ENCODE measurements at regions not wholly inside any gene's neighbourhood (a gene's known extent, or its start where the extent isn't known, plus 50 kb on each side); places are given as distances from the start of the nearest gene placed in this dataset.

DNA sequence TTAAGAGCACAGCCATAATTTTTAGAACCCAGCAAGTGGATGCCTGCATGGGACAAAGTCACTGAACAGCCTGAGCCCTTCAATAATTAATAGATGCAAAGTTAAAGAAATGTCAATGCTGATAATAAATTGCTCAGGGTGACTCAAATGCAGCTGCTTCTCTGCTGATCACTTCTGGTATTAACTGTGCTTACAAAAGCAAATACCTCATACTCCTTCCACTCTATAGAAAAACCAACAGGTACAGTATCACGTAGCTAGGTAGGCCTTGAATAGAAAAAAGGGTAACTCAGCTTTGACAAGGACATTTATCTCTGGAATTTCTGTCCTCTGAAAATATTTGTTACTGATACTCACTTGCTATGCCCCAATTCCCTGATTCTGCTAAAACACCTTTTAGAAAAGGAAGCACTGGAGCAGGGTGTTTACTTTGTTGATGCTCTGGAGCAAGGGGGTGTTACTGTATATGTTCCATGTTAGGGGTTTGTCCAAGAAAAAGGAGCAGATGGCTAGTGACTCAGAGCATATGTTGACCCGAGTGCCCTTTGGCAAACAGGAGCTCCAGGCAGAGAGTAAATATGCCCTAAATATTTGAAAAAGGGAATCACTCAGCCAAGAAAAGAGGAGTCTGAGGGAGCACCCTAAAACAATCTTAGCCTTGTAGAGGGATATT is 59.1 kb upstream of the RTN4 start:
- Histone ChIP-seq H3K9me3 (no peaks in the 10 kb centered on the region), H3K27me3 (no peaks in the 10 kb centered on the region), H3K27ac (peak overlapping the region; percentile 42 to 87 (median 44)), H3K36me3 (no peaks in the 10 kb centered on the region), H3K4me3 (no peak overlapping the region), H3K4me1 (peaks cover 16 to 75% (median 54%) of the 10 kb centered on the region in 4 donors)
- intact Hi-C loops (cut with DNase I; ENCODE audit: low total_unique reads) = no loop called here
- peak in 1 of 2 donors; percentile 65 for DNase-seq
- TF ChIP-seq, protein P1, sequence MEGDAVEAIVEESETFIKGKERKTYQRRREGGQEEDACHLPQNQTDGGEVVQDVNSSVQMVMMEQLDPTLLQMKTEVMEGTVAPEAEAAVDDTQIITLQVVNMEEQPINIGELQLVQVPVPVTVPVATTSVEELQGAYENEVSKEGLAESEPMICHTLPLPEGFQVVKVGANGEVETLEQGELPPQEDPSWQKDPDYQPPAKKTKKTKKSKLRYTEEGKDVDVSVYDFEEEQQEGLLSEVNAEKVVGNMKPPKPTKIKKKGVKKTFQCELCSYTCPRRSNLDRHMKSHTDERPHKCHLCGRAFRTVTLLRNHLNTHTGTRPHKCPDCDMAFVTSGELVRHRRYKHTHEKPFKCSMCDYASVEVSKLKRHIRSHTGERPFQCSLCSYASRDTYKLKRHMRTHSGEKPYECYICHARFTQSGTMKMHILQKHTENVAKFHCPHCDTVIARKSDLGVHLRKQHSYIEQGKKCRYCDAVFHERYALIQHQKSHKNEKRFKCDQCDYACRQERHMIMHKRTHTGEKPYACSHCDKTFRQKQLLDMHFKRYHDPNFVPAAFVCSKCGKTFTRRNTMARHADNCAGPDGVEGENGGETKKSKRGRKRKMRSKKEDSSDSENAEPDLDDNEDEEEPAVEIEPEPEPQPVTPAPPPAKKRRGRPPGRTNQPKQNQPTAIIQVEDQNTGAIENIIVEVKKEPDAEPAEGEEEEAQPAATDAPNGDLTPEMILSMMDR (IDR thresholded peaks at IDR 0.05) = no peak
- TF ChIP-seq POLR2AphosphoS5 (IDR thresholded peaks at IDR 0.05) (no peak), POLR2A (IDR thresholded peaks at IDR 0.05) (no peak), EP300 (IDR thresholded peaks at IDR 0.05) (no peak)
- WGBS, 5 donors = 17 to 34% (median 25%) methylated on average over 2 of the region's 2 CpGs

DNA sequence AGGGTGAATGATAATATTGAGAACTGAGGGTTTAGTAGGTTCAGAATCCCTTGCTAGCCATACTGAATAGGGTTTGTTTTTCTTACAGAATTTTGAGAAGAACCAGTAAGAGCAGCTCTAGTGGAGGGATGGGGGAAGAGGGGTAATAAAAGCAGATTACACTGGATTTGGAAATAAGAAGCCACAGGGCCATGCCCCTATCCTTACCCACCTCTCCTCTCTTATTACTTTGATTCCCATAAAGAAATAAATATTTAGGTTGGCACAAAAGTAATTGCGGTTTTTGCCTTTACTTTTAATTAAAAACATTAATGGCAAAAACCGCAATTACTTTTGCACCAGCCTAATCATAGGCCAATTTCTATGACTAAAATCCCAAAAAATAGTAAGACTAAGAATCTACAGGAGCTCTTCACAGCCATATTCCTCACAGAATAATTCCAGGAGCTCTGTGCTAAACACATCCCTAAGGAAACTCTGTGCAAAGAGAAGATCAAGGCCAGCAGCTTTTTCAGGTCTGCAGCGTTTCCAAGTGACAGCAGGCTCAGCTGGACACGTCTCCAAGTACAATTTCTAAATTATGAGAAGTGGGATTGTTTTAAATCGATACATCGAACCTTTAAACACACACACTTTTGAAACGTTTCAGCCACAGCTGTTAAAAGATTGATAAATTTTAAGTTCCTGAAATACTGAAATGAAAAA is 58.4 kb upstream of the RTN4 start:
- no peaks in the 10 kb centered on the region for H3K9me3 ChIP-seq
- 67 to 80% (median 71%) methylated on average over 7 of the region's 7 CpGs for WGBS, 5 donors
- intact Hi-C loops (cut with DNase I; ENCODE audit: low total_unique reads) = no loop called here
- H3K36me3 ChIP-seq = no peaks in the 10 kb centered on the region
- DNase-seq = no peak
- H3K27ac ChIP-seq = peak overlapping the region in 3 of 5 donors; percentile 44 to 87 (median 87)
- H3K4me3 ChIP-seq = no peak overlapping the region
- TF ChIP-seq, protein P1 (IDR thresholded peaks at IDR 0.05) = no peak
- TF ChIP-seq POLR2A (IDR thresholded peaks at IDR 0.05) (no peak), POLR2AphosphoS5 (IDR thresholded peaks at IDR 0.05) (no peak), EP300 (IDR thresholded peaks at IDR 0.05) (no peak)
- H3K27me3 ChIP-seq = no peaks in the 10 kb centered on the region
- peaks cover 16 to 68% (median 52%) of the 10 kb centered on the region in 4 donors for H3K4me1 ChIP-seq

DNA sequence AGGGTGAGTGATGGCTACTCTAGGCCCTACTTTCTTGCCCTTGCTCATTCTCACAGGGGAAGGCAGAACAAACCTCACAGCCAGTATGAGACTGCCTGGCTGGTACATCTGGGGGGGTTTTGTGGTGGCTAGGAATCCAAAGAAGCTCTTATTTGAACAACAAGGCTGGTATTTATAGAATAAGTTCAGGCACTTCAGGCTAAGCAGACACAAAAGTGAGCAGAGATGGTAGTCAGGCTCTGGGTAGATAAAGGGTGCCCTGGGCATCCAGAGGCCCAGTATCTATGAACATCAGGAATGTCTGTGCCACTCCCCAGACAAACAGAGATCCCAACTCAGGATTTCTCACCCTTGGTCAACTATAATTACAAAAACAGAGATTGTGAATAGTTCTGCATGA is 57.2 kb upstream of the RTN4 start:
- Histone ChIP-seq H3K36me3 (no peaks in the 10 kb centered on the region), H3K4me3 (no peak overlapping the region), H3K4me1 (peaks cover 16 to 59% (median 43%) of the 10 kb centered on the region in 4 donors), H3K27me3 (no peaks in the 10 kb centered on the region), H3K27ac (peak overlapping the region in 3 of 5 donors; percentile 22 to 87 (median 87)), H3K9me3 (no peaks in the 10 kb centered on the region)
- DNase-seq = no peak
- TF ChIP-seq EP300 (IDR thresholded peaks at IDR 0.05) = no peak
- no peak for TF ChIP-seq POLR2A (IDR thresholded peaks at IDR 0.05)
- TF ChIP-seq, protein P1 (IDR thresholded peaks at IDR 0.05) = no peak
- no peak for TF ChIP-seq POLR2AphosphoS5 (IDR thresholded peaks at IDR 0.05)
- intact Hi-C loops (cut with DNase I; ENCODE audit: low total_unique reads) = no loop called here

DNA sequence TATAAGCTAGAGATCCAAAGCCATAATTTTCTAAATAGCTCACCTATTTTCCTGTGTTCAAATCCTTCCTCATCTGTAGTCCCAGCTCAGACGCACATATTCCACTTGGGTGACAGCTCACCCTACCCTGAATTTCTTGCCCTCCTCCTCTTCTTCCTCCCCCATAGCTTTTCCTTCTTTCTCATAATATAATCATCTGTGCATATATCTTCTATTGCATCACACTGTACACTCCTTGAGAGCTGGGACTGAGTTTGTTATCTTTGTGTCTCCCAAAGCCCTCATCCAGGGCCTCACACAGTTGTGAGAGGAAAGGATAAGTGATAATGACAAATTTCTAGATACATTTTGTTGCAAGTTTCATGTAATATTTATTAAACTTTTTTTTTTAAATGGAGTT is 55.9 kb upstream of the RTN4 start:
- no peak overlapping the region for H3K4me3 ChIP-seq

More for the DNA sequence above, 55.9 kb upstream of the RTN4 start:
- 89 to 100% (median 94%) methylated on average over 1 of the region's 1 CpG for WGBS, 5 donors
- Histone ChIP-seq H3K27ac (no peak overlapping the region), H3K36me3 (no peaks in the 10 kb centered on the region), H3K27me3 (no peaks in the 10 kb centered on the region), H3K4me1 (peaks cover 8 to 54% (median 32%) of the 10 kb centered on the region in 4 donors), H3K9me3 (no peaks in the 10 kb centered on the region)
- DNase-seq = no peak
- no peak for TF ChIP-seq POLR2A (IDR thresholded peaks at IDR 0.05)
- TF ChIP-seq, protein P1 (IDR thresholded peaks at IDR 0.05) = no peak
- no peak for TF ChIP-seq EP300 (IDR thresholded peaks at IDR 0.05)
- TF ChIP-seq POLR2AphosphoS5 (IDR thresholded peaks at IDR 0.05) = no peak
- intact Hi-C loops (cut with DNase I; ENCODE audit: low total_unique reads) = no loop called here
